Pancreas (tissue), 10 donors: ENCODE measurements at regions not wholly inside any gene's neighbourhood (a gene's known extent, or its start where the extent isn't known, plus 50 kb on each side); places are given as distances from the start of the nearest gene placed in this dataset.

Experiments
- ATAC-seq, 4 donors: fragments of 200-7000 bp; cut with Tn5 transposase; one replicate each; pipeline versions ENCODE4 v1.8.0 to v1.9.1; 2020; ENCODE audit warnings: mild to moderate bottlenecking in 4 of 4, moderate library complexity in 4 of 4
- DNase-seq, 6 donors: peaks; one replicate each; pipeline ENCODE4 v3.0.0-alpha.2; 2020
- FAIRE-seq: peaks from 2 replicates; lab custom pipeline; 2012; peaks lifted over from hg19 to GRCh38; lab: Jason Lieb, UNC
- H3K27ac ChIP-seq, 4 donors: fragments of 200-600 bp; sonication (generic); 1 replicate in 3 of 4; 2 replicates in 1 of 4; pipeline versions ENCODE4 v1.5.0 to v1.8.0; 2020
- H3K27me3 ChIP-seq, 4 donors: fragments of 200-600 bp; one replicate each; pipeline ENCODE4 v1.8.0; 2021
- H3K36me3 ChIP-seq, 3 donors: fragments of 200-600 bp; sonication (generic) in 1 of 3; one replicate each; pipeline versions ENCODE4 v1.5.0 to v1.8.0; 2020 to 2021
- H3K4me1 ChIP-seq, 3 donors: fragments of 200-600 bp; one replicate each; pipeline ENCODE4 v1.8.0; 2021
- H3K4me3 ChIP-seq, 4 donors: fragments of 200-600 bp; sonication (generic) in 2 of 4; one replicate each; pipeline versions ENCODE4 v1.5.0 to v1.8.0; 2020 to 2021
- H3K9me3 ChIP-seq, 4 donors: fragments of 200-600 bp; one replicate each; pipeline ENCODE4 v1.8.0; 2021
- WGBS, 2 donors: extraction: QIAGEN DNeasy Blood & Tissue Kit; methylation state at CpG; one replicate each; pipeline ENCODE4 v1.1.7; 2013; 5-methylcytosine and 5-hydroxymethylcytosine counted together
- intact Hi-C, 3 donors: fragments of 100-400 bp; cut with DNase I; formaldehyde crosslinking; loops; one replicate each; pipeline versions ENCODE4 v1.11.1 to v1.14.2; 2022
- TF ChIP-seq, protein P1 (sequence below), 4 donors: fragments of 200-600 bp; sonication (generic) in 3 of 4; IDR thresholded peaks; one replicate each; pipeline versions ENCODE4 v1.5.0 to v1.8.0; 2021; ENCODE audit warnings: antibody characterized with exemption in 4 of 4
- donor health status: healthy with polysubstance abuse.
- donor health status: DM: no; HTN: no; CAD: no; lungs with moderate emphysema.
- donor health status: DM: no; HTN: no; CAD: no.
- donor health status: control.
- donor health status: control.
- donor health status: Bipolar disorder and iron deficiency.
- donor health status: DM: yes; HTN: yes; CAD: no.
- donor health status: DM: no; HTN: no; CAD: no.
- donor health status: DM: no; HTN: no; CAD: no.
- donor health status: DM: yes; HTN: yes; CAD: no.

DNA sequence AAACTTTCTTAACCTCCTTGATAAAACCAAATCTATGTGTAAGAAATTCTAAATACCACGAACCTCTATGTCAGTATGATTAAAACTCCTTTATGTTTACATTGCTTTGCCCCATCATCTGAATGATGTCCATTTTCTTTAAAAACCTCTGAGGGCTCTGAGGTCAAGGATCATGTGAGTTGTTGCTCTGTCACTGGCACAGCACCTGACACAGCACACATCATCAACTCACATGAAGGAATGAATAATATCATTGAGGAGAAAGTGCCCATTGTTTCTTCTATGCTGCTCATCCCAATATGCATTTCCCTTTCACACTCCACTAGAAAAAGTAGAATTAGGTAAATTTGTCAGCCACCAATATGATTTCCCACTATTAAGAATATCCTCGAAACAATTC lies 1178.7 kb upstream of the NRXN1 start:
- intact Hi-C loops, result no loop called here
- no peak overlapping the region for H3K4me3 ChIP-seq
- TF ChIP-seq, protein P1, sequence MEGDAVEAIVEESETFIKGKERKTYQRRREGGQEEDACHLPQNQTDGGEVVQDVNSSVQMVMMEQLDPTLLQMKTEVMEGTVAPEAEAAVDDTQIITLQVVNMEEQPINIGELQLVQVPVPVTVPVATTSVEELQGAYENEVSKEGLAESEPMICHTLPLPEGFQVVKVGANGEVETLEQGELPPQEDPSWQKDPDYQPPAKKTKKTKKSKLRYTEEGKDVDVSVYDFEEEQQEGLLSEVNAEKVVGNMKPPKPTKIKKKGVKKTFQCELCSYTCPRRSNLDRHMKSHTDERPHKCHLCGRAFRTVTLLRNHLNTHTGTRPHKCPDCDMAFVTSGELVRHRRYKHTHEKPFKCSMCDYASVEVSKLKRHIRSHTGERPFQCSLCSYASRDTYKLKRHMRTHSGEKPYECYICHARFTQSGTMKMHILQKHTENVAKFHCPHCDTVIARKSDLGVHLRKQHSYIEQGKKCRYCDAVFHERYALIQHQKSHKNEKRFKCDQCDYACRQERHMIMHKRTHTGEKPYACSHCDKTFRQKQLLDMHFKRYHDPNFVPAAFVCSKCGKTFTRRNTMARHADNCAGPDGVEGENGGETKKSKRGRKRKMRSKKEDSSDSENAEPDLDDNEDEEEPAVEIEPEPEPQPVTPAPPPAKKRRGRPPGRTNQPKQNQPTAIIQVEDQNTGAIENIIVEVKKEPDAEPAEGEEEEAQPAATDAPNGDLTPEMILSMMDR (IDR thresholded peaks at IDR 0.05), result no peak
- 72 to 79% methylated on average over 2 of the region's 2 CpGs for WGBS, 2 donors
- H3K36me3 ChIP-seq, result no peaks in the 10 kb centered on the region
- H3K27me3 ChIP-seq, result no peaks in the 10 kb centered on the region
- peaks cover 0 to 1% (median 0%) of the 10 kb centered on the region in 4 donors for H3K9me3 ChIP-seq
- H3K27ac ChIP-seq, result no peak overlapping the region
- ATAC-seq (no peak), DNase-seq (no peak), FAIRE-seq (no peak)
- no peaks in the 10 kb centered on the region for H3K4me1 ChIP-seq

GRCh38 chr2:52210161-52210560 lies 1178.2 kb upstream of the NRXN1 start:
- intact Hi-C loops, result no loop called here
- DNase-seq, result no peak
- TF ChIP-seq, protein P1 (IDR thresholded peaks at IDR 0.05), result no peak
- 51 to 81% methylated on average over 1 of the region's 1 CpG for WGBS, 2 donors
- Histone ChIP-seq H3K27ac (no peak overlapping the region), H3K27me3 (no peaks in the 10 kb centered on the region), H3K4me1 (no peaks in the 10 kb centered on the region), H3K4me3 (no peak overlapping the region), H3K36me3 (no peaks in the 10 kb centered on the region), H3K9me3 (peaks cover 0 to 4% (median 0%) of the 10 kb centered on the region in 4 donors)
- FAIRE-seq, result no peak
- no peak for ATAC-seq

DNA sequence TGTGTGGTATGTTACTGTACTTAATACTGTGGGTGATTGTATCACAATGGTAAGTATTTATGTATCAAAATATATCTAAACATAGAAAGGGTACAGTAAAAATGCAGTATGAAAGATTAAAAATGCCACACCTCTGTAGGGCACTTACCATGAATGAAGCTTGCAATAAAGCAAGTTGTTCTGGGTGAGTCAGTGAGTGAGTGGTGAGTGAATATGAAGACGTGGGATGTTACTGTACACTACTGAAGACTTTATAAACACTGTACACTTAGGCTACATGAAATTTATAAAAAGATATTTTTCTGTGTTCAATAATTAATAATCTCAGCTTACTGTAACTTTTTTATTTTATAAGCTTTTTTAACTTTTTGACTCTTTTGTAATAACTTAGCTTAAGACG lies 1162.4 kb upstream of the NRXN1 start:
- Histone ChIP-seq H3K36me3 (no peaks in the 10 kb centered on the region), H3K27me3 (no peaks in the 10 kb centered on the region), H3K4me3 (no peak overlapping the region), H3K4me1 (no peaks in the 10 kb centered on the region), H3K9me3 (no peaks in the 10 kb centered on the region), H3K27ac (no peak overlapping the region)
- DNase-seq (no peak), FAIRE-seq (no peak), ATAC-seq (no peak)
- 81 to 88% methylated on average over 2 of the region's 2 CpGs for WGBS, 2 donors
- intact Hi-C loops, result no loop called here
- TF ChIP-seq, protein P1 (IDR thresholded peaks at IDR 0.05), result no peak

GRCh38 chr2:52193804-52194203 lies 1161.9 kb upstream of the NRXN1 start:
- H3K36me3 ChIP-seq, result no peaks in the 10 kb centered on the region
- DNase-seq (no peak), ATAC-seq (no peak), FAIRE-seq (no peak)
- H3K4me1 ChIP-seq, result no peaks in the 10 kb centered on the region
- no peaks in the 10 kb centered on the region for H3K27me3 ChIP-seq
- no peak overlapping the region for H3K4me3 ChIP-seq
- no peaks in the 10 kb centered on the region for H3K9me3 ChIP-seq
- intact Hi-C loops, result no loop called here
- WGBS, 2 donors, result 58 to 61% methylated on average over 2 of the region's 2 CpGs
- H3K27ac ChIP-seq, result no peak overlapping the region
- TF ChIP-seq, protein P1 (IDR thresholded peaks at IDR 0.05), result no peak

DNA sequence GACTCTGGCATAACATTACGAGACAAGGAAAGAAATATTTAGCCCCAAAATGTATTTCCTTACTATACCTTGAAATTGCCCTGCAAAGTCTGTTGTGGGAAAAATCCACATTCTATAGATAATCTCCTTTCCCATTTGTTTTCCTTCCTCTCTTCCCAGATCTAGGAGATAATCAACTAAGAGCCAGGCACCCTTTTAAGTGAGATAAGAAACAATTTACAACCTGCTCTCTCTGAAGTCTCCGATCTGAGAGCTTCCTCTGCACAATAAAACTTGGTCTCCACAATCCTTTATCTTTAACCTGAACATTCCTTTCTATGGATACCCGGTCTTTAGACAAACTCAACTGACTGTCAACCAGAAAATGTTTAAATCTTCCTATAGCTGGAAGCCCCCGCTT lies 1160.7 kb upstream of the NRXN1 start:
- TF ChIP-seq, protein P1 (IDR thresholded peaks at IDR 0.05), result no peak
- no peak for DNase-seq
- H3K4me1 ChIP-seq, result no peaks in the 10 kb centered on the region
- FAIRE-seq, result no peak
- intact Hi-C loops, result no loop called here
- 36 to 44% methylated on average over 4 of the region's 4 CpGs for WGBS, 2 donors
- H3K4me3 ChIP-seq, result no peak overlapping the region
- H3K9me3 ChIP-seq, result no peaks in the 10 kb centered on the region
- no peaks in the 10 kb centered on the region for H3K36me3 ChIP-seq
- H3K27ac ChIP-seq, result no peak overlapping the region
- no peak for ATAC-seq
- no peaks in the 10 kb centered on the region for H3K27me3 ChIP-seq
